ENCODE measurements at regions not wholly inside any gene's neighbourhood (a gene's known extent, or its start where the extent isn't known, plus 50 kb on each side); places are given as distances from the start of the nearest gene placed in this dataset.
A peak's percentile ranks its signal among the peaks of the same experiment; 100 is the strongest.
"Not testable (repeated sequence)": the region's sequence is repeated elsewhere in the genome, so short reads cannot be mapped to it uniquely, and the experiment has no call there.

DNA sequence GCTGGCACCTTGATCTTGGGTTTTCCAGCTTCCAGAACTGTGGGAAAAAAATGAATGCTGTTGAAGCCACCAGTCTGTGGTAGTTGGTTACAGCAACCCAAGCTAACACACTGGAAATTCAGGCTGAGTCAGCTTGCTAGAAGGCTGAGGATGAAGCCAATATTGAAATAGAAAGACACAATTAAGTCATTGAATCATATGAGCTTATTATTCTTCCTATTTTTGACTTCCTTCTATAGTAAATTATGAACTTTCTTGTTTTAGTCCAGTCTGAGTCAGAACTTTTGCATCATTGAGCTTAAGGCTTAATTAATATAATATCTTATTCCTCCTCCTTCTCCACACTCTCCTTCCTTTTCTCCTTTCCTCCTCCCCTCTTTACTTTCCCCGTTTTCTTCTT lies 153.6 kb upstream of the LRRC61 start:
- FAIRE-seq; H3K4me1 ChIP-seq (ENCODE audit: control insufficient read depth in 3 of 3, insufficient read depth in 2 of 3, low read depth in 1 of 3, low read length in 2 of 3); H3K36me3 ChIP-seq (ENCODE audit: control insufficient read depth in 3 of 3, insufficient read depth in 2 of 3, low read depth in 1 of 3, low read length in 3 of 3); DNase-seq; H3K27me3 ChIP-seq (ENCODE audit: control insufficient read depth in 3 of 3, insufficient read depth in 3 of 3, low read length in 3 of 3); H3K9me3 ChIP-seq (ENCODE audit: control insufficient read depth in 2 of 2, insufficient read depth in 1 of 2, low read depth in 1 of 2, low read length in 1 of 2); H3K4me3 ChIP-seq (ENCODE audit: low read depth in 1 of 3, low read length in 3 of 3); H3K27ac ChIP-seq (ENCODE audit: low read depth in 1 of 3, low read length in 2 of 3): not testable (repeated sequence)
- 76 to 87% (median 85%) methylated on average over 1 of the region's 1 CpG for WGBS, 3 donors

DNA sequence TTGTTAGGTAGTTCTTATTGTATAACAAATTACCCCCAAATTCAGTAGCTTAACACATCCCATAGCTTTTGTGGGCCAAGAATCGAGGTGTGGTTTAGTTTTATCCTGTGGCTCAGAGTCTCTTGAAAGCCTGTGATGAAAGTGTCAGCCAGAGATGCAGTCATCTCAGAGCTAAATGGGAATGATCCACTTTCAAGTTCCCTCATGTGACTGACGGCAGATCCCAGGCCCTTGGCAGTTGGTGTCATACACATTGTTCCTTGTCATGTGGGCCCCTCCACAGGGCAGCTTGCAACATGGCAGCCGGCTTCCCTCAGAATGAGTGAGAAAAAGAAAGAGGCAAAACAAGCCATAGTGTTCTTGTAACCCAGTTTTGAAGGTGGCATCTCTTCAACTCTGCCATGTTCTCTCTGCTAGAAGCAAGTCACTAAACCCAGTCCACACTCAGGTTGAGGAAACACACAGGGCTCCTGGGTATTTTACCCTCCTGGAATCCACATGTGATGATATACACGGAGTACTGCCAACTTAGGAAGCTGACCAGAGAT lies 153.1 kb upstream of the LRRC61 start:
- DNase-seq; H3K27ac ChIP-seq (ENCODE audit: low read depth in 1 of 3, low read length in 2 of 3); H3K4me3 ChIP-seq (ENCODE audit: low read depth in 1 of 3, low read length in 3 of 3); H3K27me3 ChIP-seq (ENCODE audit: control insufficient read depth in 3 of 3, insufficient read depth in 3 of 3, low read length in 3 of 3); H3K36me3 ChIP-seq (ENCODE audit: control insufficient read depth in 3 of 3, insufficient read depth in 2 of 3, low read depth in 1 of 3, low read length in 3 of 3); H3K4me1 ChIP-seq (ENCODE audit: control insufficient read depth in 3 of 3, insufficient read depth in 2 of 3, low read depth in 1 of 3, low read length in 2 of 3); FAIRE-seq; H3K9me3 ChIP-seq (ENCODE audit: control insufficient read depth in 2 of 2, insufficient read depth in 1 of 2, low read depth in 1 of 2, low read length in 1 of 2): not testable (repeated sequence)
- 77 to 93% (median 91%) methylated on average over 2 to 3 of the region's 4 CpGs for WGBS, 3 donors

DNA sequence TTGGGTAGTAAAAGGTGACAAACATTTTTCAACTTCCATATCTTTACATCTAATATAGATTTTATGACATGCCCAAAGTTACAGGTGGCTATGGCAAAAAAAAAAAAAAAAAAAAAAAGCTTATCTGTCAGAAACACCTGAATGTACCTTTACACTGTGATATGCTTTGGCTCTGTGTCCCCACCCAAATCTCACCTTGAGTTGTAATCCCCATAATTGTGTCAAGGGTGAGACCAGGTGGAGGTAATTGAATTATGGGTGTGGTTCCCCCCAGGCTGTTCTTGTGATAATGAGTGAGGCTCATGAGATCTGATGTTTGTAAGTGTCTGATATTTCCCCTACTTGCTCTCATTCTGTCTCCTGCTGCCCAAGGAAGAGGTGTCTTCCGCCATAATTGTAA lies 139.6 kb upstream of the LRRC61 start:
- 93 to 100% (median 100%) methylated on average over 1 of the region's 1 CpG for WGBS, 3 donors
- not testable (repeated sequence) for H3K36me3 ChIP-seq (ENCODE audit: control insufficient read depth in 3 of 3, insufficient read depth in 2 of 3, low read depth in 1 of 3, low read length in 3 of 3); H3K4me3 ChIP-seq (ENCODE audit: low read depth in 1 of 3, low read length in 3 of 3); H3K9me3 ChIP-seq (ENCODE audit: control insufficient read depth in 2 of 2, insufficient read depth in 1 of 2, low read depth in 1 of 2, low read length in 1 of 2); FAIRE-seq; H3K27me3 ChIP-seq (ENCODE audit: control insufficient read depth in 3 of 3, insufficient read depth in 3 of 3, low read length in 3 of 3); H3K27ac ChIP-seq (ENCODE audit: low read depth in 1 of 3, low read length in 2 of 3); H3K4me1 ChIP-seq (ENCODE audit: control insufficient read depth in 3 of 3, insufficient read depth in 2 of 3, low read depth in 1 of 3, low read length in 2 of 3)
- DNase-seq, result peak in 1 of 2 donors; percentile 18

DNA sequence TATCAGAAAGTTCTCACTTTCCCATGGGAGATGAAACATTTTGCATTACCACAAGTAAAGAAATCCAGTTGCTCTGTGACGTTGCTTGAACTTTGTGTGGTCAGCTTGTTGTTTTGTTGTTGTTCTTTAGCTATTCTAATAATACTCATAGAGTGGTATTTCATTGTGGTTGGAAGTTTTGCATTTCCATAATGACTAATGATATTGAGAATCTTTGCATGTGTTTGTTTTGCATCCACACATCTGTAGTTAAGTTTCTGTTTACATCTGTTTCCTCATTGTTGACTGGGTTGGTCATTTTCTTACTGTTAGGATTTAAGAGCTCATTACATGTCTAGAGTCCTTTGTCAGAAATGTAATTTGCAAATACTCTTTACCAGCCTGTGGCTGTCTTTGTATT lies 133.2 kb upstream of the LRRC61 start:
- WGBS, 3 donors, result 59 to 72% (median 71%) methylated on average over 1 of the region's 1 CpG
- H3K4me3 ChIP-seq (ENCODE audit: low read depth in 1 of 3, low read length in 3 of 3); H3K9me3 ChIP-seq (ENCODE audit: control insufficient read depth in 2 of 2, insufficient read depth in 1 of 2, low read depth in 1 of 2, low read length in 1 of 2); DNase-seq; H3K4me1 ChIP-seq (ENCODE audit: control insufficient read depth in 3 of 3, insufficient read depth in 2 of 3, low read depth in 1 of 3, low read length in 2 of 3); H3K36me3 ChIP-seq (ENCODE audit: control insufficient read depth in 3 of 3, insufficient read depth in 2 of 3, low read depth in 1 of 3, low read length in 3 of 3); H3K27ac ChIP-seq (ENCODE audit: low read depth in 1 of 3, low read length in 2 of 3); FAIRE-seq; H3K27me3 ChIP-seq (ENCODE audit: control insufficient read depth in 3 of 3, insufficient read depth in 3 of 3, low read length in 3 of 3): not testable (repeated sequence)

DNA sequence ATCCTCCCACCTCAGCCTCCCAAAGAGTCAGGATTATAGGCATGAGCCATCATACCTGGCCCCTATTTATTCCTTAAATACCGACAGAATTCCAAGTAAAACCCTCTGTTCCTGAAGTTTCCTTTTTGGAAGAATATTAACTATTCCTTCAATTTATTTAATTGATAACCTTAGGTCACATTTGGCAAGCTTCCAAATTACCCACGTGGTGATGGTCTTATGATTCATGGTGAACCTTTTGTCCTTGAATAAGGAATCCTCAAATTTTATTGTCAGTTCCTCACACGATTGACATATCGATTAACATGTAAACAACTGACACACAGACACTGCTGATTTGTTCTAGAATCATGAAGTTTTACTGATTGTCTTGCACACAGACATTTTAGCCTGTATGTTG lies 130.6 kb upstream of the LRRC61 start:
- 61 to 69% (median 69%) methylated on average over 4 of the region's 4 CpGs for WGBS, 3 donors
- DNase-seq; H3K36me3 ChIP-seq (ENCODE audit: control insufficient read depth in 3 of 3, insufficient read depth in 2 of 3, low read depth in 1 of 3, low read length in 3 of 3); FAIRE-seq; H3K9me3 ChIP-seq (ENCODE audit: control insufficient read depth in 2 of 2, insufficient read depth in 1 of 2, low read depth in 1 of 2, low read length in 1 of 2); H3K27me3 ChIP-seq (ENCODE audit: control insufficient read depth in 3 of 3, insufficient read depth in 3 of 3, low read length in 3 of 3); H3K4me1 ChIP-seq (ENCODE audit: control insufficient read depth in 3 of 3, insufficient read depth in 2 of 3, low read depth in 1 of 3, low read length in 2 of 3); H3K4me3 ChIP-seq (ENCODE audit: low read depth in 1 of 3, low read length in 3 of 3); H3K27ac ChIP-seq (ENCODE audit: low read depth in 1 of 3, low read length in 2 of 3): not testable (repeated sequence)

DNA sequence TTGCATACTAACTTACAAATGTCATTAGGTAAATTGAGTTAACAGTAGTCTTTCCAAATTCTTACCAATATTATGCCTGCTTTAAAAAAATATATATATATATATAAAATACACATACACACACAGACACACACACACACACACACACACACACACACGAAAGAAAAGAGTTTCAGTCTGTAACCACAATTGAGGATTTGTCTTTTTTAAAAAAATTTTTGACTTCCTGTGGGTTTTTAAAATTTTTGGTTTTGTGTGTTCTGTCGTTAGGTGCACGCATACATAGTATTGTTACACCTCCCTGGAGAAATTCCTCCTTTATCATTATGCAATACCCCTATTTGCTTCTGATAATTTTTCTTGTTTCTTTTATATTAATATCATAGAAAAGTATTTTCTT lies 129.3 kb upstream of the LRRC61 start:
- not testable (repeated sequence) for H3K4me1 ChIP-seq (ENCODE audit: control insufficient read depth in 3 of 3, insufficient read depth in 2 of 3, low read depth in 1 of 3, low read length in 2 of 3); H3K9me3 ChIP-seq (ENCODE audit: control insufficient read depth in 2 of 2, insufficient read depth in 1 of 2, low read depth in 1 of 2, low read length in 1 of 2); FAIRE-seq; H3K4me3 ChIP-seq (ENCODE audit: low read depth in 1 of 3, low read length in 3 of 3); DNase-seq; H3K27ac ChIP-seq (ENCODE audit: low read depth in 1 of 3, low read length in 2 of 3); H3K36me3 ChIP-seq (ENCODE audit: control insufficient read depth in 3 of 3, insufficient read depth in 2 of 3, low read depth in 1 of 3, low read length in 3 of 3); H3K27me3 ChIP-seq (ENCODE audit: control insufficient read depth in 3 of 3, insufficient read depth in 3 of 3, low read length in 3 of 3)
- WGBS, 3 donors, result 69 to 81% (median 73%) methylated on average over 3 of the region's 3 CpGs
